22Rv1 (cell line): ENCODE measurements at regions not wholly inside any gene's neighbourhood (a gene's known extent, or its start where the extent isn't known, plus 50 kb on each side); places are given as distances from the start of the nearest gene placed in this dataset.

Experiments
- ZFX ChIP-seq: fragments of 450-650 bp; IDR thresholded peaks from 2 replicates; pipeline ENCODE4 v1.6.1; 2017; ENCODE audit warnings: antibody characterized with exemption, borderline replicate concordance
- TF ChIP-seq, protein P1 (sequence below): fragments of 450-650 bp; IDR thresholded peaks from 2 replicates; pipeline ENCODE4 v1.5.1; 2017; ENCODE audit warnings: mild to moderate bottlenecking

DNA sequence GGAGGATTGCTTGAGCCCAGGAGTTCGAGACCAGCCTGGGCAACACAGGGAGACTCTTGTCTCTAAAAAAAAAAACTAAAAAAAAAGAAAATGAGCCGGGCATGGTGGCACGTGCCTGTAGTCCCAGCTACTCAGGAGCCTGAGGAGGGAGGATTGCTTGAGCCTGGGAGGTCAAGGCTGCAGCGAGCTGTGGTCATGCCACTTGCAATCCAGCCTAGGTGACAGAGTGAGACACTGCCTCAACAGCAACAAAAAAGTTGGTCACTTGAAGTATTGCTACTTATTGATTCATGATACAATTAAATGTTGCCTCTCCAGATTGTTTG, 57.9 kb upstream of the CXADR start:
- TF ChIP-seq, protein P1, sequence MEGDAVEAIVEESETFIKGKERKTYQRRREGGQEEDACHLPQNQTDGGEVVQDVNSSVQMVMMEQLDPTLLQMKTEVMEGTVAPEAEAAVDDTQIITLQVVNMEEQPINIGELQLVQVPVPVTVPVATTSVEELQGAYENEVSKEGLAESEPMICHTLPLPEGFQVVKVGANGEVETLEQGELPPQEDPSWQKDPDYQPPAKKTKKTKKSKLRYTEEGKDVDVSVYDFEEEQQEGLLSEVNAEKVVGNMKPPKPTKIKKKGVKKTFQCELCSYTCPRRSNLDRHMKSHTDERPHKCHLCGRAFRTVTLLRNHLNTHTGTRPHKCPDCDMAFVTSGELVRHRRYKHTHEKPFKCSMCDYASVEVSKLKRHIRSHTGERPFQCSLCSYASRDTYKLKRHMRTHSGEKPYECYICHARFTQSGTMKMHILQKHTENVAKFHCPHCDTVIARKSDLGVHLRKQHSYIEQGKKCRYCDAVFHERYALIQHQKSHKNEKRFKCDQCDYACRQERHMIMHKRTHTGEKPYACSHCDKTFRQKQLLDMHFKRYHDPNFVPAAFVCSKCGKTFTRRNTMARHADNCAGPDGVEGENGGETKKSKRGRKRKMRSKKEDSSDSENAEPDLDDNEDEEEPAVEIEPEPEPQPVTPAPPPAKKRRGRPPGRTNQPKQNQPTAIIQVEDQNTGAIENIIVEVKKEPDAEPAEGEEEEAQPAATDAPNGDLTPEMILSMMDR, result no peak
- no peak for TF ChIP-seq ZFX
